HG03558 (cell line): ENCODE measurements at regions not wholly inside any gene's neighbourhood (a gene's known extent, or its start where the extent isn't known, plus 50 kb on each side); places are given as distances from the start of the nearest gene placed in this dataset.

Experiments
- ATAC-seq: cut with Tn5 transposase; IDR thresholded peaks from one replicate; pipeline ENCODE4 v1.9.1; 2021; ENCODE audit warnings: moderate number of reproducible peaks; ENCODE audit not compliant: unreplicated experiment; ENCODE audit errors: extremely low read depth

GRCh38 chr15:70435369-70435768, 328.0 kb downstream of the UACA start:
- ATAC-seq = no peak

GRCh38 chr15:70433586-70434324, 329.6 kb downstream of the UACA start:
- no peak for ATAC-seq

GRCh38 chr15:70432924-70433495, 330.3 kb downstream of the UACA start:
- no peak for ATAC-seq

GRCh38 chr15:70431854-70432253, 331.5 kb downstream of the UACA start:
- ATAC-seq = no peak

GRCh38 chr15:70430069-70430468, 332.4 kb upstream of the TLE3 start:
- no peak for ATAC-seq

- ATAC-seq = no peak
Observed at GRCh38 chr15:70429056-70429722, 331.5 kb upstream of the TLE3 start.

- no peak for ATAC-seq
Observed at GRCh38 chr15:70428211-70428822, 330.6 kb upstream of the TLE3 start.

- ATAC-seq = no peak
Observed at GRCh38 chr15:70427167-70428120, 329.7 kb upstream of the TLE3 start.

GRCh38 chr15:70426096-70426821, 328.5 kb upstream of the TLE3 start:
- ATAC-seq = no peak

- ATAC-seq = no peak
Observed at GRCh38 chr15:70424937-70425411, 327.3 kb upstream of the TLE3 start.

- ATAC-seq = no peak
Observed at GRCh38 chr15:70423267-70423666, 325.6 kb upstream of the TLE3 start.

GRCh38 chr15:70422342-70422741, 324.6 kb upstream of the TLE3 start:
- no peak for ATAC-seq

GRCh38 chr15:70420948-70421482, 323.3 kb upstream of the TLE3 start:
- ATAC-seq = no peak

- ATAC-seq = no peak
Observed at GRCh38 chr15:70420086-70420947, 322.6 kb upstream of the TLE3 start.

GRCh38 chr15:70418943-70419342, 321.2 kb upstream of the TLE3 start:
- ATAC-seq = no peak

- no peak for ATAC-seq
Observed at GRCh38 chr15:70417535-70417934, 319.8 kb upstream of the TLE3 start.

GRCh38 chr15:70416829-70417228, 319.1 kb upstream of the TLE3 start:
- ATAC-seq = no peak

GRCh38 chr15:70415398-70415797, 317.7 kb upstream of the TLE3 start:
- no peak for ATAC-seq
